ENCODE measurements at regions not wholly inside any gene's neighbourhood (a gene's known extent, or its start where the extent isn't known, plus 50 kb on each side); places are given as distances from the start of the nearest gene placed in this dataset.

DNA sequence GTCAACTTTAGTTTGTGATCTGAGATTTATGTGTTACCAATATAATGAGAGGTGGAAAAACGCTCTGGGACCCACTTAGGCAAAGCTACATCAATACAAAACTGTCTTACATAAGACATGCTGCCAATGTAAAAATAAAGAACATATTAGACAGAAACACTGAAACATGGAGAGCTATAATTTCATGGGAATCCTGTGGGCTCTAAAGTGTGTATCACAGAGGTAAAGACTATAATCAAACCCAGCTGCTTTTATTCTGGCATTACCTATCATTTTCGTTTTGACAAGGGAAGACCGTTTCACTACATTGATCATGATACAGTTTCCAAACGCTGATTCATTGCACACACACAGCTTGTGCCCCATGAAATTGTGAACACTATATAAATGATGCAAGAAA is 400.5 kb upstream of the TUSC1 start:
- TF ChIP-seq, protein P1, sequence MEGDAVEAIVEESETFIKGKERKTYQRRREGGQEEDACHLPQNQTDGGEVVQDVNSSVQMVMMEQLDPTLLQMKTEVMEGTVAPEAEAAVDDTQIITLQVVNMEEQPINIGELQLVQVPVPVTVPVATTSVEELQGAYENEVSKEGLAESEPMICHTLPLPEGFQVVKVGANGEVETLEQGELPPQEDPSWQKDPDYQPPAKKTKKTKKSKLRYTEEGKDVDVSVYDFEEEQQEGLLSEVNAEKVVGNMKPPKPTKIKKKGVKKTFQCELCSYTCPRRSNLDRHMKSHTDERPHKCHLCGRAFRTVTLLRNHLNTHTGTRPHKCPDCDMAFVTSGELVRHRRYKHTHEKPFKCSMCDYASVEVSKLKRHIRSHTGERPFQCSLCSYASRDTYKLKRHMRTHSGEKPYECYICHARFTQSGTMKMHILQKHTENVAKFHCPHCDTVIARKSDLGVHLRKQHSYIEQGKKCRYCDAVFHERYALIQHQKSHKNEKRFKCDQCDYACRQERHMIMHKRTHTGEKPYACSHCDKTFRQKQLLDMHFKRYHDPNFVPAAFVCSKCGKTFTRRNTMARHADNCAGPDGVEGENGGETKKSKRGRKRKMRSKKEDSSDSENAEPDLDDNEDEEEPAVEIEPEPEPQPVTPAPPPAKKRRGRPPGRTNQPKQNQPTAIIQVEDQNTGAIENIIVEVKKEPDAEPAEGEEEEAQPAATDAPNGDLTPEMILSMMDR (IDR thresholded peaks at IDR 0.05; ENCODE audit: low read depth, low read length), result no peak
- no peak for TF ChIP-seq POLR2A (IDR thresholded peaks at IDR 0.05; ENCODE audit: extremely low read depth, insufficient read length)
- no peak for TF ChIP-seq MYC (IDR thresholded peaks at IDR 0.05; ENCODE audit: low read depth, low read length)
- TF ChIP-seq MAX (IDR thresholded peaks at IDR 0.05; ENCODE audit: low read depth, low read length), result no peak
